Skeletal muscle tissue (tissue), 3 donors: ENCODE measurements at regions not wholly inside any gene's neighbourhood (a gene's known extent, or its start where the extent isn't known, plus 50 kb on each side); places are given as distances from the start of the nearest gene placed in this dataset.

Source experiments
- H3K27ac ChIP-seq: one replicate; pipeline ENCODE4 v1.7.0; 2013; ENCODE audit warnings: mild to moderate bottlenecking, low read depth, low read length, inconsistent platforms
- H3K27me3 ChIP-seq, 3 donors: one replicate each; pipeline ENCODE4 v1.7.0; 2013; ENCODE audit warnings: low read length in 3 of 3; ENCODE audit not compliant: control insufficient read depth in 3 of 3, insufficient read depth in 3 of 3
- H3K36me3 ChIP-seq, 3 donors: one replicate each; pipeline ENCODE4 v1.7.0; 2013; ENCODE audit warnings: low read length in 3 of 3; ENCODE audit not compliant: control insufficient read depth in 3 of 3, insufficient read depth in 3 of 3
- H3K4me1 ChIP-seq, 3 donors: one replicate each; pipeline ENCODE4 v1.7.0; 2013; ENCODE audit warnings: low read length in 3 of 3, mild to moderate bottlenecking in 3 of 3; ENCODE audit not compliant: control insufficient read depth in 3 of 3, insufficient read depth in 3 of 3
- H3K4me3 ChIP-seq, 3 donors: one replicate each; pipeline ENCODE4 v1.7.0; 2013; ENCODE audit warnings: low read length in 3 of 3
- H3K9ac ChIP-seq, 3 donors: one replicate each; pipeline ENCODE4 v1.7.0; 2013; ENCODE audit warnings: low read length in 3 of 3, mild to moderate bottlenecking in 3 of 3, moderate library complexity in 2 of 3, low read depth in 1 of 3
- H3K9me3 ChIP-seq, 3 donors: one replicate each; pipeline ENCODE4 v1.7.0; 2013; ENCODE audit warnings: low read length in 3 of 3; ENCODE audit not compliant: control insufficient read depth in 3 of 3
- donor health status: Osteomylitis.

DNA sequence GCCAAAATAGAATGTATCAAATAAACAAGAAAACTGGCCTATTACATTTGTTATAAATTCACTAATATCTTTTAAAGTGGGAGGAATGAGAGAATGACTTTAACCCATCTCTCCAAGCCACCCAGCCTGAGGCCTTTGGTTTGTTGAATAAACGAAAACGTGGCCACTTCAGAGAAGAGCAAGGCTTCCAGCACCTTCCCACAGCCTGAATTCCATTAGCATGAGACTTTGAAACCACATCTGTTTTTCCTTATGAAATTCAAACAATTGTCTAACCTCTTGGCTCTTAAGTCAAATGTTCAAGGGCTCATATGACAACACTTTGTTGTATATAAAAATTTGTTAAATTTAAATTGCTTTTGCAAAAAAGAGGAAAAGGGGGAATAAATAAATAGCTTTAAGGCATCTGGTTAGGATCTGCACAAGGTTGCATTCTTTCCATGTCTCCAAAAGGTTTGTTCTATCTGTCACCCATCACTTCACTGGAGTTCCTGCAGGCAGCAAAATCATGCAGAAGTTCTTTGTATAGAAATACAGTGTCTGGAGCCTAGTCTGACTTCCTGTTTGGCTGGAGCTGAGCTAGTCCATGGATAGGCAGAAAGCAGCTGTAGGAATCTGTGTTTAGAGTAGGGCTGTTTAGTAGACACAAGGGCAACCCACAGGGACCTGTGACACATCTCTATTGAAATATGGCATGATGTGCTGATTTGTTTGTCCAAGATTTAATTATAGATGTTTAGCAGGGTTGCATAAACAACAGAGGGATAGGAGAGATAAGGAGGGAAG, 502.3 kb downstream of the KCTD12 start:
- no peak overlapping the region for H3K27ac ChIP-seq
- H3K9ac ChIP-seq: no peak overlapping the region
- no peaks in the 10 kb centered on the region for H3K36me3 ChIP-seq
- no peaks in the 10 kb centered on the region for H3K9me3 ChIP-seq
- H3K4me1 ChIP-seq: peaks cover 0 to 4% (median 0%) of the 10 kb centered on the region in 3 donors
- H3K27me3 ChIP-seq: no peaks in the 10 kb centered on the region
- H3K4me3 ChIP-seq: no peak overlapping the region

DNA sequence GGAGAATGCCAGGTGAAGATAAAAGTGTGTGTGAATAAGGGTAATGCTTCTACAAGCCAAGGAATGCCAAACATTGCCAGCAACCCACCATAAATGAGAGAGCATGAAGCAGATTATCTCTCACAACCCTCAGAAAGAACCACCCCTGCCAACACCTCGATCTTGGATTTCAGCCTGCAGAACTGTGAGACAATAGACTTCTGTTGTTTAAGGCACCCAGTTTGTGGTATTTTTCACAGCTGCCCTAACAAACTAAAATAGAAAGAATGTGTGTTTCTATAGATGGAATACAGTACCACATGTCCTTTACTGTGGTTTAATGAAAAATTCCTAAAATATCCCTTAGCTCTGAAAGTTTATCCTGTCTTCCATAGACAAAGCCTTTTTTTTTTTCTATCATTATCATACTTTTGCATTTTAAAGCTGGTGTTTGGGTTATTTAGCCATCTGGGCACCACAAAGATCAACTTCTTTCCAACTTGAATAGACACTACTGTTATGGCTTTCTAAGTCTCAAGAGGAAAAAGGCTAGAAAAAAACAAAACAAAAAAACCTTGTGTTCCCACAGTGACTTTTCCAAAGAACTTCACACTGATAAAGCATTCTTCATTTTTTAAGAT, 505.6 kb downstream of the KCTD12 start:
- H3K36me3 ChIP-seq: no peaks in the 10 kb centered on the region
- H3K4me1 ChIP-seq: peaks cover 0 to 4% (median 0%) of the 10 kb centered on the region in 3 donors
- no peaks in the 10 kb centered on the region for H3K27me3 ChIP-seq
- H3K4me3 ChIP-seq: no peak overlapping the region
- H3K27ac ChIP-seq: no peak overlapping the region
- no peaks in the 10 kb centered on the region for H3K9me3 ChIP-seq
- H3K9ac ChIP-seq: no peak overlapping the region

GRCh38 chr13:76379341-76380105, 506.7 kb downstream of the KCTD12 start:
- no peaks in the 10 kb centered on the region for H3K36me3 ChIP-seq
- no peak overlapping the region for H3K4me3 ChIP-seq
- no peaks in the 10 kb centered on the region for H3K27me3 ChIP-seq
- no peaks in the 10 kb centered on the region for H3K9me3 ChIP-seq
- no peak overlapping the region for H3K27ac ChIP-seq
- peaks cover 0 to 4% (median 0%) of the 10 kb centered on the region in 3 donors for H3K4me1 ChIP-seq
- no peak overlapping the region for H3K9ac ChIP-seq

GRCh38 chr13:76378767-76379166, 507.4 kb downstream of the KCTD12 start:
- H3K36me3 ChIP-seq: no peaks in the 10 kb centered on the region
- no peak overlapping the region for H3K9ac ChIP-seq
- no peak overlapping the region for H3K4me3 ChIP-seq
- no peaks in the 10 kb centered on the region for H3K4me1 ChIP-seq
- H3K9me3 ChIP-seq: no peaks in the 10 kb centered on the region
- no peaks in the 10 kb centered on the region for H3K27me3 ChIP-seq
- no peak overlapping the region for H3K27ac ChIP-seq

- Histone ChIP-seq H3K9ac (no peak overlapping the region), H3K36me3 (no peaks in the 10 kb centered on the region), H3K27ac (no peak overlapping the region), H3K4me3 (no peak overlapping the region), H3K27me3 (no peaks in the 10 kb centered on the region), H3K4me1 (no peaks in the 10 kb centered on the region), H3K9me3 (no peaks in the 10 kb centered on the region)
Measured at GRCh38 chr13:76363682-76364289, 522.4 kb downstream of the KCTD12 start.

DNA sequence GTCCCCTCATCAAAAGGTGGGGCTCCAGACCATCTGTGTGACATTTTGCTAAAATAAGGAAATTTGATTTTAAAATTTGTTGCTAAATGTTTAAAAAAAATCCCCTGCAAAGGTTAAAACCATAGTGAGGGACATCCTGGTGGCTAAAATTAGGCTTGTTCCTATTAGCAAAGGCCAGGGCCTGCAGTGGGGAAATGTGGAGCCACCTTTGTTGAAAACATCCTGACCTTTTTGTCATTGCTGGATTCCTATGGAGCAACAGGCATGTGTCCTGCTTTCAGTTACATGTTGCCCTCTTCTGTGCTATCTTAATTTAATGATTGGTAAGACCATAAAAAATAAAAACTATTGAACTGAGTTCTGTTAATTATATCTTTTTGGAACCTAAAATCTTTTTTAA, 524.3 kb downstream of the KCTD12 start:
- no peak overlapping the region for H3K27ac ChIP-seq
- no peaks in the 10 kb centered on the region for H3K4me1 ChIP-seq
- no peak overlapping the region for H3K9ac ChIP-seq
- no peaks in the 10 kb centered on the region for H3K27me3 ChIP-seq
- H3K4me3 ChIP-seq: no peak overlapping the region
- H3K9me3 ChIP-seq: no peaks in the 10 kb centered on the region
- no peaks in the 10 kb centered on the region for H3K36me3 ChIP-seq

DNA sequence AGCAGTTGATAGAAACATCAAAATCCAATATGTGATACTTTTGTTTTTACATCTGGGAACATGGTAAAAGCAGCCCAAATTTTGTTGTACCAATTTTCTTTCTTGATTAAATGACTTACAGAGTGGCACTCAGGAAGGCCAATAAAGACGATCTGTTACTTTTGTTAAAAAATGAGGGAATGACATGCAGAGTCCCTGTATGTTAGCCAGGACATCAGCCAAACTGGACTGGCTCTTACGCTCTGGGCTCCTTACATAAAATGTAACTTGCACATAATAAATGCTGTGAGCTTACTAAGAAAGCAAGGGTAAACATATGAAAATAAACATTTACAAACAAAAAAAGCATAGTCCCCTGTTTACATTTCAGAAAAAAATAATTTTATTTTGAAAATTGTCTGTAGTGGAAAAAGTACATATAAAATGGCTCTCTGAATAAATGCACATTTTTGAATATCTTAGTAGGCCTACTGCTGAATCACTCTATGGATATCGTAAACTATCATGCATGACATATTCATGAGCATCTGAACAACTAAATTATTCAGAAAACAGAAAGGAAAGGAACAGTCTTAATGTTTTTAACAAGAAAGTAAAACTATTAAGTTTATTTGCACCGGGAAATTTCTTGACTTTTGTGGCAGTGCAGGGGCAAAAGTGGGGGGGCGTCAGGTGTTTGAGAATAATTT, 534.5 kb downstream of the KCTD12 start:
- H3K4me3 ChIP-seq: no peak overlapping the region
- no peaks in the 10 kb centered on the region for H3K4me1 ChIP-seq
- no peak overlapping the region for H3K9ac ChIP-seq
- no peaks in the 10 kb centered on the region for H3K27me3 ChIP-seq
- H3K36me3 ChIP-seq: no peaks in the 10 kb centered on the region
- H3K9me3 ChIP-seq: no peaks in the 10 kb centered on the region
- H3K27ac ChIP-seq: no peak overlapping the region

GRCh38 chr13:76350399-76350798, 535.8 kb downstream of the KCTD12 start:
- Histone ChIP-seq H3K27ac (no peak overlapping the region), H3K4me3 (no peak overlapping the region), H3K36me3 (no peaks in the 10 kb centered on the region), H3K4me1 (no peaks in the 10 kb centered on the region), H3K27me3 (no peaks in the 10 kb centered on the region), H3K9me3 (no peaks in the 10 kb centered on the region), H3K9ac (no peak overlapping the region)

DNA sequence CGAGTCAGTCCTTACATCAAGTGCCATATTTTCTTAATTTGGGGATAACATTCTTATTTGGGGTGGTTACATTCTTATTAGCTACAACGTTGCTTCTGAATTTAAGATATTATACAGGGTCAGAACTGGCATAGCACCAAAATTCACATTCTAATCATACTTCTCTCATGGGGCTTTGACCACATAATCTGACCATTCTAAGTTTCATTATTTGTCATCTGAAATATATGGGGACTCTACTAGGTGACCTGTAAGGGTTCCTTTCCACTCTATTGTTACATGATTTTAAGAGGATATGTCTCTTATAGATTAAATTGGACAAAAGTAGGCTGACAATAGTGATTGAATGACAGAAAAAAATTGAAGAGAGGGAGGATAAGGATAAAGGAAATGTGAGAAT, 536.5 kb downstream of the KCTD12 start:
- H3K4me3 ChIP-seq: no peak overlapping the region
- H3K27ac ChIP-seq: no peak overlapping the region
- no peaks in the 10 kb centered on the region for H3K36me3 ChIP-seq
- H3K9ac ChIP-seq: no peak overlapping the region
- H3K9me3 ChIP-seq: no peaks in the 10 kb centered on the region
- no peaks in the 10 kb centered on the region for H3K4me1 ChIP-seq
- no peaks in the 10 kb centered on the region for H3K27me3 ChIP-seq
